Naive thymus-derived CD4-positive, alpha-beta T cell (primary cell): ENCODE measurements at regions not wholly inside any gene's neighbourhood (a gene's known extent, or its start where the extent isn't known, plus 50 kb on each side); places are given as distances from the start of the nearest gene placed in this dataset.

ENCODE experiments used
- ATAC-seq: fragments of 150-1000 bp; cut with Tn5 transposase; 2 replicates; pipeline ENCODE4 v1.10.0; 2021; ENCODE audit warnings: mild to moderate bottlenecking, moderate library complexity
- CTCF ChIA-PET: fragments of 350-600 bp; sonication (Branson Sonifier 250); formaldehyde crosslinking; loops from one replicate; lab custom pipeline; 2021; ENCODE audit warnings: antibody characterized with exemption; lab: Charles Lee
- POLR2A ChIA-PET: fragments of 350-600 bp; sonication (Branson Sonifier 250); formaldehyde crosslinking; loops from one replicate; lab custom pipeline; 2021; ENCODE audit warnings: antibody characterized with exemption, inconsistent platforms; lab: Charles Lee
- DNase-seq, 9 donors: peaks; one replicate each; pipeline versions ENCODE4 v3.0.0 to v3.0.0-alpha.2; 2020 to 2022; ENCODE audit warnings: mixed read lengths in 1 of 9
- H3K27ac ChIP-seq: one replicate; pipeline ENCODE4 v1.7.0; 2013; ENCODE audit warnings: mild to moderate bottlenecking, low read depth, low read length, moderate library complexity
- H3K27me3 ChIP-seq, 2 donors: one replicate each; pipeline ENCODE4 v1.7.0; 2013; ENCODE audit warnings: low read length in 2 of 2, mild to moderate bottlenecking in 2 of 2, moderate library complexity in 2 of 2; ENCODE audit not compliant: control insufficient read depth in 2 of 2, insufficient read depth in 2 of 2
- H3K36me3 ChIP-seq, 3 experiments: 1 replicate in 2 of 3; 2 replicates in 1 of 3; pipeline ENCODE4 v1.7.0; 2013; ENCODE audit warnings: low read length in 3 of 3, mild to moderate bottlenecking in 3 of 3, moderate library complexity in 1 of 3; ENCODE audit not compliant: insufficient read depth in 3 of 3, control insufficient read depth in 2 of 3
- H3K4me1 ChIP-seq, 2 donors: one replicate each; pipeline ENCODE4 v1.7.0; 2013; ENCODE audit warnings: low read length in 2 of 2, mild to moderate bottlenecking in 2 of 2, moderate library complexity in 1 of 2; ENCODE audit not compliant: control insufficient read depth in 2 of 2, insufficient read depth in 2 of 2
- H3K4me3 ChIP-seq: 2 replicates; pipeline ENCODE4 v1.7.0; 2013; ENCODE audit warnings: mild to moderate bottlenecking, low read length
- H3K9me3 ChIP-seq, 3 experiments: 1 replicate in 2 of 3; 2 replicates in 1 of 3; pipeline ENCODE4 v1.7.0; 2013; ENCODE audit warnings: low read length in 3 of 3; ENCODE audit not compliant: control insufficient read depth in 2 of 3
- H3K27ac Mint-ChIP-seq, 9 donors: one replicate each; pipeline ENCODE4 v1.8.0; 2020 to 2022; ENCODE audit warnings: mixed read lengths in 9 of 9, mild to moderate bottlenecking in 8 of 9, moderate library complexity in 5 of 9, inconsistent platforms in 2 of 9
- H3K27me3 Mint-ChIP-seq, 5 donors: one replicate each; pipeline ENCODE4 v1.8.0; 2021 to 2022; ENCODE audit warnings: mixed read lengths in 5 of 5, mild to moderate bottlenecking in 1 of 5
- H3K36me3 Mint-ChIP-seq, 5 donors: one replicate each; pipeline ENCODE4 v1.8.0; 2020 to 2022; ENCODE audit warnings: mixed read lengths in 5 of 5, mild to moderate bottlenecking in 3 of 5, inconsistent platforms in 1 of 5
- H3K4me1 Mint-ChIP-seq, 7 donors: one replicate each; pipeline ENCODE4 v1.8.0; 2020 to 2022; ENCODE audit warnings: mixed read lengths in 7 of 7, mild to moderate bottlenecking in 3 of 7, inconsistent platforms in 1 of 7
- H3K4me3 Mint-ChIP-seq, 10 donors: one replicate each; pipeline ENCODE4 v1.8.0; 2020 to 2022; ENCODE audit warnings: mild to moderate bottlenecking in 10 of 10, mixed read lengths in 10 of 10, moderate library complexity in 6 of 10, inconsistent platforms in 2 of 10
- H3K9me3 Mint-ChIP-seq, 11 donors: one replicate each; pipeline ENCODE4 v1.8.0; 2020 to 2022; ENCODE audit warnings: mixed read lengths in 11 of 11, mild to moderate bottlenecking in 4 of 11, inconsistent platforms in 1 of 11, moderate library complexity in 1 of 11
- intact Hi-C, 2 donors: fragments of 100-400 bp; cut with micrococcal nuclease; formaldehyde crosslinking; loops; one replicate each; pipeline ENCODE4 v1.15.1; 2023

DNA sequence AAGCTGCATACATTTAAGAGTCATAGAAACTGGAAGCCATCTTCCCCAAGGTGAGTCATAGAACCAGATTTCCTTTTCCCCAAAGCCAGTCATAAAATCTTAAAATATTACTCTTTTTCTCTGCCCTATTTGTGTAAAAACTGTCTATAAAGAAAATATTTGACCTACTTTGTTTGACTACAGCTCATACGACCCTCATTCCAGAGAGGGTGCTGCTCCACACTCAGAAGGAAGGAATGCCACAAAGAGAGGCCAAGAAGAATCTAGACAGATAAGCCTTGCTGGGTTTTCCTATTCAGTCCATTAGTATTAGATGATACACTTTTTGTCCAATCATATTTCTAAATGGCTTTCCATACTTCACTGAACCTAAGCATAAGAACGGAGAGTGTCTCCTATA lies 671.6 kb upstream of the SGO1 start:
- Histone ChIP-seq H3K4me1 (no peaks in the 10 kb centered on the region), H3K36me3 (no peaks in the 10 kb centered on the region), H3K27me3 (no peaks in the 10 kb centered on the region), H3K27ac (no peak overlapping the region), H3K4me3 (no peak overlapping the region), H3K9me3 (no peaks in the 10 kb centered on the region)
- no peak overlapping the region for H3K27ac Mint-ChIP-seq
- H3K4me3 Mint-ChIP-seq, result no peak overlapping the region
- peaks cover 6 to 24% (median 13%) of the 10 kb centered on the region in 11 donors for H3K9me3 Mint-ChIP-seq
- CTCF ChIA-PET, result no interaction called here
- DNase-seq (no peak), ATAC-seq (no peak)
- no peaks in the 10 kb centered on the region for H3K27me3 Mint-ChIP-seq
- POLR2A ChIA-PET, result no interaction called here
- H3K36me3 Mint-ChIP-seq, result no peaks in the 10 kb centered on the region
- intact Hi-C loops, result no loop called here
- H3K4me1 Mint-ChIP-seq, result no peaks in the 10 kb centered on the region

GRCh38 chr3:20853890-20854289 lies 667.9 kb upstream of the SGO1 start:
- Histone ChIP-seq H3K4me1 (no peaks in the 10 kb centered on the region), H3K36me3 (no peaks in the 10 kb centered on the region), H3K9me3 (no peaks in the 10 kb centered on the region), H3K27ac (no peak overlapping the region), H3K27me3 (no peaks in the 10 kb centered on the region), H3K4me3 (no peak overlapping the region)
- Mint-ChIP-seq H3K4me1 (no peaks in the 10 kb centered on the region), H3K27ac (no peak overlapping the region), H3K9me3 (peaks cover 0 to 16% (median 5%) of the 10 kb centered on the region in 11 donors), H3K4me3 (no peak overlapping the region), H3K27me3 (no peaks in the 10 kb centered on the region), H3K36me3 (peaks cover 0 to 4% (median 0%) of the 10 kb centered on the region in 5 donors)
- ATAC-seq (no peak), DNase-seq (no peak)
- ChIA-PET POLR2A (no interaction called here), CTCF (no interaction called here)
- intact Hi-C loops, result no loop called here

- Mint-ChIP-seq H3K27ac (no peak overlapping the region), H3K9me3 (peaks cover 0 to 18% (median 6%) of the 10 kb centered on the region in 11 donors), H3K4me3 (no peak overlapping the region), H3K4me1 (no peaks in the 10 kb centered on the region), H3K27me3 (no peaks in the 10 kb centered on the region), H3K36me3 (peaks cover 0 to 4% (median 0%) of the 10 kb centered on the region in 5 donors)
- Histone ChIP-seq H3K9me3 (no peaks in the 10 kb centered on the region), H3K4me3 (no peak overlapping the region), H3K27ac (no peak overlapping the region), H3K27me3 (no peaks in the 10 kb centered on the region), H3K36me3 (no peaks in the 10 kb centered on the region), H3K4me1 (no peaks in the 10 kb centered on the region)
- ATAC-seq (no peak), DNase-seq (no peak)
- ChIA-PET CTCF (interaction anchor here (0.5 kb wide), 1 partner anchor 197 kb away, joined by 6 read pairs; no protein-coding TSS in a partner anchor), POLR2A (no interaction called here)
- intact Hi-C loops, result no loop called here
These were observed 666.7 kb upstream of the SGO1 start for GRCh38 chr3:20852712-20853111.

DNA sequence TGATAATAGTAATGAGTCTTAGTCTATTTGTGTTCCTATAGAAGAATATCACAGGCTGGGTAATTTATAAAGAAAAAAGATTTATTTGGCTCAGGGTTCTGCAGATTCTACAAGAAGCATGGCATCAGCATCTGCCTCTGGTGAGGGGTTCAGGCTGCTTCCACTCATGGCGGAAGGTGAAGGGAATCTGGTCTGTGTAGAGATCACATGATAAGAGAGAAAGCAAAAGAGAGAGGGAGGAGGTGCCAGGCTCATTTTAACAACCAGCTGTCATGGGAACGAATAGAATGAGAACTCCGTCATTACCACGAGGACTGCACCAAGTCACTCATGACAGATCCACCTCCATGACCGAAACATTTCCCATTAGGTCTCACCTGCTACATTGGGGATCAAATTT lies 664.0 kb upstream of the SGO1 start:
- Mint-ChIP-seq H3K9me3 (peaks cover 0 to 15% (median 6%) of the 10 kb centered on the region in 11 donors), H3K4me1 (no peaks in the 10 kb centered on the region), H3K27ac (no peak overlapping the region), H3K36me3 (peaks cover 0 to 4% (median 0%) of the 10 kb centered on the region in 5 donors), H3K27me3 (no peaks in the 10 kb centered on the region), H3K4me3 (no peak overlapping the region)
- H3K36me3 ChIP-seq, result no peaks in the 10 kb centered on the region
- ChIA-PET POLR2A (no interaction called here), CTCF (no interaction called here)
- no peak overlapping the region for H3K27ac ChIP-seq
- H3K4me3 ChIP-seq, result no peak overlapping the region
- H3K9me3 ChIP-seq, result no peaks in the 10 kb centered on the region
- DNase-seq (no peak), ATAC-seq (no peak)
- no peaks in the 10 kb centered on the region for H3K4me1 ChIP-seq
- intact Hi-C loops, result no loop called here
- H3K27me3 ChIP-seq, result no peaks in the 10 kb centered on the region

- intact Hi-C loops, result no loop called here
- no peaks in the 10 kb centered on the region for H3K27me3 ChIP-seq
- H3K9me3 ChIP-seq, result no peaks in the 10 kb centered on the region
- H3K27ac ChIP-seq, result no peak overlapping the region
- ChIA-PET CTCF (no interaction called here), POLR2A (no interaction called here)
- no peaks in the 10 kb centered on the region for H3K36me3 ChIP-seq
- no peak for ATAC-seq
- H3K4me3 ChIP-seq, result no peak overlapping the region
- no peak overlapping the region for H3K4me3 Mint-ChIP-seq
- peaks cover 0 to 4% (median 0%) of the 10 kb centered on the region in 5 donors for H3K36me3 Mint-ChIP-seq
- H3K27ac Mint-ChIP-seq, result no peak overlapping the region
- no peaks in the 10 kb centered on the region for H3K27me3 Mint-ChIP-seq
- H3K4me1 ChIP-seq, result no peaks in the 10 kb centered on the region
- DNase-seq, result no peak
- no peaks in the 10 kb centered on the region for H3K4me1 Mint-ChIP-seq
- peaks cover 0 to 39% (median 8%) of the 10 kb centered on the region in 11 donors for H3K9me3 Mint-ChIP-seq
These were observed 660.8 kb upstream of the SGO1 start for GRCh38 chr3:20846832-20847231.

DNA sequence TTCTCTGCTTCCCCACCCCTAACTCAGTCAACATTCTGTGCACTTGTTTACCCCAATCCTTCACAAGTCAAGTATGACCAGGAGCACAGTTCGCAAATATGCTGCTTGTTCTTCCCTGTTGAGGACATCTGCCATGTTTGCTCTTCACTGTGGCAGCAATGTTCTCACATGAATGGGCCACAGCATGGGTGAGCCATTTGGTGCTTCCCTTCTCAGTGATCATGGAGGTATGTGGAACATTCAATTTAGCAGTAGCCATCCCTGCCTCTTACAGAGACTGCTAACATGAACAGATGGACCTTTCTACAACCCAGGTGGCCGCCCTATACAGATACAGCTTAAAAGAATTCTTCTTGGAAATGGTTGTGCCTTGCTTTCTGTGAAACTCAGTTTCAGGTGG lies 660.1 kb upstream of the SGO1 start:
- H3K36me3 Mint-ChIP-seq, result peaks cover 0 to 4% (median 0%) of the 10 kb centered on the region in 5 donors
- no peak overlapping the region for H3K27ac Mint-ChIP-seq
- ChIA-PET POLR2A (no interaction called here), CTCF (no interaction called here)
- Histone ChIP-seq H3K27me3 (no peaks in the 10 kb centered on the region), H3K4me1 (no peaks in the 10 kb centered on the region), H3K9me3 (no peaks in the 10 kb centered on the region), H3K36me3 (no peaks in the 10 kb centered on the region), H3K4me3 (no peak overlapping the region), H3K27ac (no peak overlapping the region)
- ATAC-seq (no peak), DNase-seq (no peak)
- no peak overlapping the region for H3K4me3 Mint-ChIP-seq
- H3K27me3 Mint-ChIP-seq, result no peaks in the 10 kb centered on the region
- H3K9me3 Mint-ChIP-seq, result peaks cover 0 to 41% (median 8%) of the 10 kb centered on the region in 11 donors
- no peaks in the 10 kb centered on the region for H3K4me1 Mint-ChIP-seq
- intact Hi-C loops, result no loop called here

DNA sequence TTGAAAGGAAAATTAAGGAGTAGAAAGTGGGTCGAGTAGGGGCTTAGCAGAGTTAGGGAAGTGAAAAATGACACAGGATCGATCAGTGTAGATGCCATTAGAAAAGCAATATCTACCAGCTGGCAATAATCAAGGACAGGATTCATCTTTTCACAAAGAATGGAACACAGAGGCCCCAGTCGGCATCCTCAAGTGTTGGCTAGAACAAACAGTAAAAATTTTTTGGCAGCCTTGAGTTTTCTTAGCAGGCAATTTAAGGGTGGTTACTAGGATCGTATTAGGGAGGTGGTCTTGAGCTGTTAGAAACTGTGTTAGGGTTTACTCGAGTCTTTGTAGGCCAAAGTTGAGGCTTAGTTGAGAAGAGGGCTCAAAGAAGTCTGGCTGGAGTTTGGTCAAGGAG lies 658.8 kb upstream of the SGO1 start:
- no peak overlapping the region for H3K27ac Mint-ChIP-seq
- H3K4me1 Mint-ChIP-seq, result no peaks in the 10 kb centered on the region
- Histone ChIP-seq H3K27me3 (no peaks in the 10 kb centered on the region), H3K36me3 (no peaks in the 10 kb centered on the region), H3K4me3 (no peak overlapping the region), H3K9me3 (no peaks in the 10 kb centered on the region), H3K27ac (no peak overlapping the region), H3K4me1 (no peaks in the 10 kb centered on the region)
- H3K27me3 Mint-ChIP-seq, result no peaks in the 10 kb centered on the region
- intact Hi-C loops, result no loop called here
- ChIA-PET CTCF (no interaction called here), POLR2A (no interaction called here)
- DNase-seq (no peak), ATAC-seq (no peak)
- peaks cover 0 to 44% (median 8%) of the 10 kb centered on the region in 11 donors for H3K9me3 Mint-ChIP-seq
- peaks cover 0 to 3% (median 0%) of the 10 kb centered on the region in 5 donors for H3K36me3 Mint-ChIP-seq
- no peak overlapping the region for H3K4me3 Mint-ChIP-seq
